Thoracic aorta (tissue), 2 donors: ENCODE measurements at regions not wholly inside any gene's neighbourhood (a gene's known extent, or its start where the extent isn't known, plus 50 kb on each side); places are given as distances from the start of the nearest gene placed in this dataset.

ENCODE experiments used
- ATAC-seq: fragments of 150-250 bp; one replicate; pipeline ENCODE4 v1.8.0; 2017; ENCODE audit warnings: low read depth; ENCODE audit not compliant: insufficient number of reproducible peaks, low FRiP score
- DNase-seq: peaks from one replicate; pipeline ENCODE4 v3.0.0-alpha.2; 2020; ENCODE audit warnings: low spot score
- H3K27ac ChIP-seq, 2 donors: fragments of 200-600 bp; sonication (generic); 1 replicate in 1 of 2; 2 replicates in 1 of 2; pipeline ENCODE4 v1.5.1; 2016; ENCODE audit warnings: mild to moderate bottlenecking in 2 of 2, moderate library complexity in 2 of 2
- H3K27me3 ChIP-seq: fragments of 200-600 bp; sonication (generic); replicated peaks from 2 replicates; pipeline ENCODE4 v1.6.0; 2016; ENCODE audit warnings: mild to moderate bottlenecking; ENCODE audit not compliant: insufficient read depth
- H3K36me3 ChIP-seq: fragments of 200-600 bp; sonication (generic); one replicate; pipeline ENCODE4 v1.5.1; 2016
- H3K4me1 ChIP-seq, 2 donors: fragments of 200-600 bp; sonication (generic); 1 replicate in 1 of 2; 2 replicates in 1 of 2; pipeline versions ENCODE4 v1.5.1 to v1.6.0; 2016; ENCODE audit warnings: low read depth in 2 of 2, mild to moderate bottlenecking in 1 of 2; ENCODE audit not compliant: control insufficient read depth in 1 of 2
- H3K4me3 ChIP-seq: fragments of 200-600 bp; sonication (generic); 2 replicates; pipeline ENCODE4 v1.5.1; 2016; ENCODE audit warnings: mild to moderate bottlenecking
- H3K9me3 ChIP-seq: fragments of 200-600 bp; sonication (generic); 2 replicates; pipeline ENCODE4 v1.5.1; 2016
- TF ChIP-seq, protein P1 (sequence below): fragments of 200-600 bp; sonication (generic); IDR thresholded peaks from one replicate; pipeline ENCODE4 v1.5.1; 2019; ENCODE audit warnings: antibody characterized with exemption

DNA sequence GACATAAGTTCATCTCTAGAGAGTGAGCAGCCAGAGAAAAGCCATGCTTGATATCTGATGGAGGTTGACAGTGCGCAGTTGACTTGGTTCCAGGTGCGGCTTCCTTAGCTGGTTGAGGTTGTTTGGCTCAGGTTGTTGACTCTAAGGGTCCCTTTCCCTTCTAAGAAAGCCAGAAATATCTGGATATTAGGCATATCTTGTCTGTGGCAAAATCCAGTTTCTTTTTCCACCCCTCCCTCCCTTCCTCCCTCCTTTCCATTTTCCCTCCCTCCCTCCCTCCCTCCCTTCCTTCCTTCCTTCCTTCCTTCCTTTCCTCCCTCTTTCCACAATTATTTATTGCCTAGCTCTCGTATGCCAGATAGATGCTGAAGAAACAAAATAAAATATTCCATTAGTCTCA, 82.6 kb upstream of the TNP1 start:
- Histone ChIP-seq H3K4me3 (no peak overlapping the region), H3K27me3 (no peaks in the 10 kb centered on the region), H3K27ac (no peak overlapping the region), H3K9me3 (no peaks in the 10 kb centered on the region), H3K36me3 (no peaks in the 10 kb centered on the region), H3K4me1 (no peaks in the 10 kb centered on the region)
- DNase-seq: no peak
- no peak for ATAC-seq
- TF ChIP-seq, protein P1, sequence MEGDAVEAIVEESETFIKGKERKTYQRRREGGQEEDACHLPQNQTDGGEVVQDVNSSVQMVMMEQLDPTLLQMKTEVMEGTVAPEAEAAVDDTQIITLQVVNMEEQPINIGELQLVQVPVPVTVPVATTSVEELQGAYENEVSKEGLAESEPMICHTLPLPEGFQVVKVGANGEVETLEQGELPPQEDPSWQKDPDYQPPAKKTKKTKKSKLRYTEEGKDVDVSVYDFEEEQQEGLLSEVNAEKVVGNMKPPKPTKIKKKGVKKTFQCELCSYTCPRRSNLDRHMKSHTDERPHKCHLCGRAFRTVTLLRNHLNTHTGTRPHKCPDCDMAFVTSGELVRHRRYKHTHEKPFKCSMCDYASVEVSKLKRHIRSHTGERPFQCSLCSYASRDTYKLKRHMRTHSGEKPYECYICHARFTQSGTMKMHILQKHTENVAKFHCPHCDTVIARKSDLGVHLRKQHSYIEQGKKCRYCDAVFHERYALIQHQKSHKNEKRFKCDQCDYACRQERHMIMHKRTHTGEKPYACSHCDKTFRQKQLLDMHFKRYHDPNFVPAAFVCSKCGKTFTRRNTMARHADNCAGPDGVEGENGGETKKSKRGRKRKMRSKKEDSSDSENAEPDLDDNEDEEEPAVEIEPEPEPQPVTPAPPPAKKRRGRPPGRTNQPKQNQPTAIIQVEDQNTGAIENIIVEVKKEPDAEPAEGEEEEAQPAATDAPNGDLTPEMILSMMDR: no peak

GRCh38 chr2:216942016-216942415, 82.2 kb upstream of the TNP1 start:
- Histone ChIP-seq H3K27ac (no peak overlapping the region), H3K4me3 (no peak overlapping the region), H3K36me3 (no peaks in the 10 kb centered on the region), H3K4me1 (no peaks in the 10 kb centered on the region), H3K9me3 (no peaks in the 10 kb centered on the region), H3K27me3 (no peaks in the 10 kb centered on the region)
- DNase-seq: no peak
- TF ChIP-seq, protein P1: no peak
- ATAC-seq: no peak

DNA sequence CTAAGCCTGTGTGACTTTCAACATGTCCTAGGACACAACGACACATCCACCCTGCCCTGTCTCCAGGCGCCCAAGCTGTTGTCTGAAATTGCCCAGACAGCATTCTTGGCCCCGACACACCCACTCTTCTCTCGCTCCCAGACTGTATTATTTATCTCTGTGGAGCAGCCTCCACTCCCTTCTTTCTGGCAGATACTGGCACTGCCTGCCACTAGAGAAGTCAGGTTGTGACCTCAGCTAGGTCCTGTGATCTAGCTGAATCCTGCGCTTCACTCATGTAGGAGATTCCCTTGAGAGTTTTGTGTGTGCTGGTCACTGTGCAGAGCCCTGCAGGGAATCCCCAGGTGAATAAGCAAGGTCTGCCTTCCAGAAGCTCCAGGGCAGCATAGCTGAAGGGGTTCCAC, 77.1 kb upstream of the TNP1 start:
- H3K9me3 ChIP-seq: no peaks in the 10 kb centered on the region
- H3K27ac ChIP-seq: no peak overlapping the region
- no peak overlapping the region for H3K4me3 ChIP-seq
- DNase-seq: no peak
- no peak for ATAC-seq
- H3K36me3 ChIP-seq: no peaks in the 10 kb centered on the region
- TF ChIP-seq, protein P1: no peak
- no peaks in the 10 kb centered on the region for H3K27me3 ChIP-seq
- H3K4me1 ChIP-seq: peaks cover 0 to 12% of the 10 kb centered on the region in 2 donors

DNA sequence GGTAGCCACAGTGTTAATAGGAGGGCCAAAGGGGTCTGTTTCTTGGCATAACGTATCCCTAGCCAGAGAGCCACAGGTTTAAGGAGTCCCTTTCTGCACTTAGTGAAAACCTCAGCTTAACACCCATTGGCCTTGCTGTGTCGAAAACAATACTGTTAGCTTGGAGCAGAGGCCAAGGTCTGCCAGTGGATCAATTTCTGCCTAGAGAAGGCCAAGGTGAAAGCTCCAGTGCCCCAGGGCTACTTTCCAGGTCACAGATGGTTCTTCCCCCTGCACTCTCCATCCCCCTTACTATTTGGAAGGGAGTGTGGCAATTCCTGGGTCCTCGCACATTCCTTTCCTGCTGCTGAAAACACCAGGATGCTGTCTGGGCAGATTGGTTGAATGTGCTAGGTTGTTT, 74.8 kb upstream of the TNP1 start:
- no peak for ATAC-seq
- Histone ChIP-seq H3K9me3 (no peaks in the 10 kb centered on the region), H3K27me3 (no peaks in the 10 kb centered on the region), H3K36me3 (no peaks in the 10 kb centered on the region), H3K27ac (no peak overlapping the region), H3K4me1 (peaks cover 0 to 12% of the 10 kb centered on the region in 2 donors), H3K4me3 (no peak overlapping the region)
- no peak for DNase-seq
- TF ChIP-seq, protein P1: no peak

DNA sequence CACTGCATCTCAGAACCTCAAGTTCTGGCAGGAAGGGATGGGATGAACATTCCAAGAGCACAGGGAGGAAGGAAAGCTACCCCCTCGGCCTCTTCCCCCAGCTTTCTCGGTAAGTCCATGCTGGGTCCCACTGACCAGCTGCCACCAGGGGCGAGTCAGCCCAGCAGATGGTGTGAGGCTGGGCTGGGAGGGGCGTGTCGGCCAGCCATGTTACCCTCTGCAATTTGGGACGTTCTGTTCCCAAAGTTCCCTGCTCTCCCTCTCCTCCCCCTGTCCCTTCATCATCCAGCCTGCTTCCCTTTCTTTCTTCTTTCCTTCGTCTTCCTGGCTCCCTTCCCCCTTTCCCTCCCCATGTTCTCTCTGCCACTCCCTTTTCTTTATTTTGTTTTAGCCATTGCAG, 74.3 kb upstream of the TNP1 start:
- no peak overlapping the region for H3K4me3 ChIP-seq
- no peak overlapping the region for H3K27ac ChIP-seq
- no peaks in the 10 kb centered on the region for H3K36me3 ChIP-seq
- H3K27me3 ChIP-seq: no peaks in the 10 kb centered on the region
- peaks cover 0 to 12% of the 10 kb centered on the region in 2 donors for H3K4me1 ChIP-seq
- DNase-seq (no peak), ATAC-seq (no peak)
- H3K9me3 ChIP-seq: no peaks in the 10 kb centered on the region
- TF ChIP-seq, protein P1: no peak
